PFSK-1 (cell line): ENCODE measurements at regions not wholly inside any gene's neighbourhood (a gene's known extent, or its start where the extent isn't known, plus 50 kb on each side); places are given as distances from the start of the nearest gene placed in this dataset.

ENCODE experiments used
- FOXP2 ChIP-seq: optimal IDR thresholded peaks from 2 replicates; pipeline ENCODE3; 2011; ENCODE audit warnings: borderline replicate concordance, control low read depth, inconsistent platforms; ENCODE audit not compliant: insufficient read depth; ENCODE audit errors: extremely low read length, extremely low read depth
- POLR2AphosphoS5 ChIP-seq: IDR thresholded peaks from 2 replicates; pipeline ENCODE4 v1.6.1; 2012; ENCODE audit warnings: low read depth, mild to moderate bottlenecking, control low read depth, low read length, moderate library complexity
- SIN3A ChIP-seq: IDR thresholded peaks from 2 replicates; pipeline ENCODE4 v1.6.1; 2012; ENCODE audit warnings: mild to moderate bottlenecking, low read length, moderate library complexity, borderline replicate concordance; ENCODE audit not compliant: insufficient read depth
- TAF1 ChIP-seq: IDR thresholded peaks from 2 replicates; pipeline ENCODE4 v1.6.1; 2012; ENCODE audit warnings: low read length, control low read depth, borderline replicate concordance; ENCODE audit not compliant: insufficient read depth
- TF ChIP-seq, protein P1 (sequence below), 2 experiments: IDR thresholded peaks; 2 replicates each; pipeline versions ENCODE4 v1.6.1 to v1.8.0; 2011 to 2012; ENCODE audit warnings: low read depth in 2 of 2, low read length in 2 of 2, control low read depth in 1 of 2, inconsistent platforms in 1 of 2, mild to moderate bottlenecking in 1 of 2, moderate library complexity in 1 of 2; ENCODE audit not compliant: insufficient read depth in 1 of 2

DNA sequence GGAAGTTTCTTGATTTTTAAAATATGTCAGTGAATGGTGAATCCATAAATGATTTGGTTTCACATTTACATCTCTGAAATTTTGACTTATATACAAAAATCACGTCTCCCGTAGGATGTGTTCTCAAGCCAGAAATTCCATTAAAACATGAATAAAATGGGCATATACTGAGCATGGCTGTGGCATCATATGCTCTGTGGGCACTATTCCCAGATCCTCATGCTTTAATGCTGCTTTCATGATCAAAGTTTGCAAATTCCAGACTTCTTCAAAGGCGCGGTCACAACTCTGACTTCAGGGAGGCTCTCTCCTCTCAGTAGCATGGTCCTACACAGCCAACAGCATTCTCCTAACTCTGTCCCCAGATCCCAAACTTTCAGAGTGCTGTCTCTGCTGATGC, 723.2 kb downstream of the TAF11L14 start:
- TF ChIP-seq SIN3A (no peak), TAF1 (no peak), FOXP2 (no peak), POLR2AphosphoS5 (no peak)
- TF ChIP-seq, protein P1, sequence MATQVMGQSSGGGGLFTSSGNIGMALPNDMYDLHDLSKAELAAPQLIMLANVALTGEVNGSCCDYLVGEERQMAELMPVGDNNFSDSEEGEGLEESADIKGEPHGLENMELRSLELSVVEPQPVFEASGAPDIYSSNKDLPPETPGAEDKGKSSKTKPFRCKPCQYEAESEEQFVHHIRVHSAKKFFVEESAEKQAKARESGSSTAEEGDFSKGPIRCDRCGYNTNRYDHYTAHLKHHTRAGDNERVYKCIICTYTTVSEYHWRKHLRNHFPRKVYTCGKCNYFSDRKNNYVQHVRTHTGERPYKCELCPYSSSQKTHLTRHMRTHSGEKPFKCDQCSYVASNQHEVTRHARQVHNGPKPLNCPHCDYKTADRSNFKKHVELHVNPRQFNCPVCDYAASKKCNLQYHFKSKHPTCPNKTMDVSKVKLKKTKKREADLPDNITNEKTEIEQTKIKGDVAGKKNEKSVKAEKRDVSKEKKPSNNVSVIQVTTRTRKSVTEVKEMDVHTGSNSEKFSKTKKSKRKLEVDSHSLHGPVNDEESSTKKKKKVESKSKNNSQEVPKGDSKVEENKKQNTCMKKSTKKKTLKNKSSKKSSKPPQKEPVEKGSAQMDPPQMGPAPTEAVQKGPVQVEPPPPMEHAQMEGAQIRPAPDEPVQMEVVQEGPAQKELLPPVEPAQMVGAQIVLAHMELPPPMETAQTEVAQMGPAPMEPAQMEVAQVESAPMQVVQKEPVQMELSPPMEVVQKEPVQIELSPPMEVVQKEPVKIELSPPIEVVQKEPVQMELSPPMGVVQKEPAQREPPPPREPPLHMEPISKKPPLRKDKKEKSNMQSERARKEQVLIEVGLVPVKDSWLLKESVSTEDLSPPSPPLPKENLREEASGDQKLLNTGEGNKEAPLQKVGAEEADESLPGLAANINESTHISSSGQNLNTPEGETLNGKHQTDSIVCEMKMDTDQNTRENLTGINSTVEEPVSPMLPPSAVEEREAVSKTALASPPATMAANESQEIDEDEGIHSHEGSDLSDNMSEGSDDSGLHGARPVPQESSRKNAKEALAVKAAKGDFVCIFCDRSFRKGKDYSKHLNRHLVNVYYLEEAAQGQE (IDR thresholded peaks at IDR 0.05; ENCODE audit: insufficient read depth in 1 of 2, low read depth in 2 of 2, low read length in 2 of 2): no peak

DNA sequence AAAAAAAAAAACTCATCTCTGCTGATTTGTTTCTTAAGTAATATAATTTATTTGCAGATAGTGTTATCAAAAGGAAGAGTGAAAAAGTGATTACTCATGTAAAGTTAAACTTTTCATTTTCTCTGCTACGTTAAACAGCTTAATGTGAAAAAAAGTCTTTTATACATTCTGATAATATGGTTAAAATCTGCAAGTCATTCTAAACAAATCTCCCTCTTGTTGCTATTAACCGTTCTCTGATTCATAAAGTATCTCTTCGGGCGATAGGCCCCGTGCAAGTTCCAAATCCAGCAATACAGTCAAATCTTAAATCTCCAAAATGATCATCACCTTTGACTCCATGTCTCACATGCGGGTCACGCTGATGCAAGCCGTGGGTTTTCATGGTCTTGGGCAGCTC, 732.0 kb downstream of the TAF11L14 start:
- TF ChIP-seq, protein P1 (IDR thresholded peaks at IDR 0.05; ENCODE audit: insufficient read depth in 1 of 2, low read depth in 2 of 2, low read length in 2 of 2): no peak
- no peak for TF ChIP-seq FOXP2

DNA sequence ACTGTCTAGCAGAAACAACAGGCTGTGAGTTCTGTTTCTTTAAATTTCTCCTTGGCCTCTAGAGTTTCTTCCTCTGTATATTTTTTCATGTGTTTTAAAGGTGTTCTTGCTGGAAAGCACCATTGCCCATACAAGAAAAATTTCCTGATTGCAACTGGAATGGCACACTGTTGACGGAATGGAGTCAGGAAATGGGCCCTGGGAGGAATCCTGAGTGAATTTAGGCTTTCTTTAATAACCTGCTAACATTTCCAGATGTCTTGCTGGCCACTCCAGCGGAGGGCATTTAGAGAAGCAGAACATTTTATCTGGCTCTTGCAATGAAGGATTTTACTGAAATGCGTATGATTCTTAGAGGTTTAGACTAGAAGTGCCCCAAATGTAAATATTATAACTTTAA, 736.3 kb downstream of the TAF11L14 start:
- TF ChIP-seq, protein P1 (IDR thresholded peaks at IDR 0.05; ENCODE audit: insufficient read depth in 1 of 2, low read depth in 2 of 2, low read length in 2 of 2): no peak
- TF ChIP-seq SIN3A (no peak), TAF1 (no peak), FOXP2 (no peak), POLR2AphosphoS5 (no peak)

DNA sequence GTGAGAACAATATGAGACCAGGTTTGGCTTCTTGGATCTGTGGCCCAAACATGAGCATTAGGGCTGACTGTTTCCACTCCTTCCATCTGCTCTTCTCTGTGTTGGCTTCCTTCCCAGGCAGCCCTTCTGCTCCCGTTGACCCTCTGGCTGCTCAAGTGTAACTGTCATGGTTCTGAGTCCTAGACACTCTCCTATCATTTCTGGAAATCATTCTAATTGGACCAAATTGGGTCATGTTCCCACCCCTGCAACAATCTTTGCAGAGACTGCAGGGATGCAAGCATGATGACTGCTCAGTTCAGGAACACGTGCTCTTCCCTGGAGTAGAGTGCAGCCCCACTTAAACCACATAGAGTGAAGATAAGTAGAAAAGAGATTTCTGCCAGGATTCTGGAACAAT, 741.4 kb downstream of the TAF11L14 start:
- no peak for TF ChIP-seq POLR2AphosphoS5
- TF ChIP-seq, protein P1 (IDR thresholded peaks at IDR 0.05; ENCODE audit: insufficient read depth in 1 of 2, low read depth in 2 of 2, low read length in 2 of 2): no peak
- no peak for TF ChIP-seq TAF1
- no peak for TF ChIP-seq SIN3A
- no peak for TF ChIP-seq FOXP2

DNA sequence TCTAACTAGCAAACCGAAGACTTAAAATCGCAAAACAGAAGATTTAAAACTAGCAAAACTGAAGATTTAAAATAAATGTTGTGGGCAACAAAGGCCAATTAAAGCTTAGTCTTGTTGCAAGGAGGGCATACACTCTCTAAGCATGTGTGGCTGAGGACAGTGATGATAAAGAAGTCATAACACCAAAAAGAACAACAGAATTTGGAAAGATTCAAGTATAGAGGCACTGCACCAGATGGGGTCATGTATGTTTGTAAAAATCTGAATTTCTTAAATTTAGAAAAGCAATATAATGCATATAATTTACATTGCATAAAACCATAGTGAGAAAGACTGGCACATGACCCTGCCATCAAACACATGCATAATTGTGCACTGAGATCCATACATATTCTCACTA, 743.8 kb downstream of the TAF11L14 start:
- no peak for TF ChIP-seq POLR2AphosphoS5
- TF ChIP-seq FOXP2: no peak
- no peak for TF ChIP-seq SIN3A
- TF ChIP-seq, protein P1 (IDR thresholded peaks at IDR 0.05; ENCODE audit: insufficient read depth in 1 of 2, low read depth in 2 of 2, low read length in 2 of 2): no peak
